ENCODE measurements at regions not wholly inside any gene's neighbourhood (a gene's known extent, or its start where the extent isn't known, plus 50 kb on each side); places are given as distances from the start of the nearest gene placed in this dataset.

DNA sequence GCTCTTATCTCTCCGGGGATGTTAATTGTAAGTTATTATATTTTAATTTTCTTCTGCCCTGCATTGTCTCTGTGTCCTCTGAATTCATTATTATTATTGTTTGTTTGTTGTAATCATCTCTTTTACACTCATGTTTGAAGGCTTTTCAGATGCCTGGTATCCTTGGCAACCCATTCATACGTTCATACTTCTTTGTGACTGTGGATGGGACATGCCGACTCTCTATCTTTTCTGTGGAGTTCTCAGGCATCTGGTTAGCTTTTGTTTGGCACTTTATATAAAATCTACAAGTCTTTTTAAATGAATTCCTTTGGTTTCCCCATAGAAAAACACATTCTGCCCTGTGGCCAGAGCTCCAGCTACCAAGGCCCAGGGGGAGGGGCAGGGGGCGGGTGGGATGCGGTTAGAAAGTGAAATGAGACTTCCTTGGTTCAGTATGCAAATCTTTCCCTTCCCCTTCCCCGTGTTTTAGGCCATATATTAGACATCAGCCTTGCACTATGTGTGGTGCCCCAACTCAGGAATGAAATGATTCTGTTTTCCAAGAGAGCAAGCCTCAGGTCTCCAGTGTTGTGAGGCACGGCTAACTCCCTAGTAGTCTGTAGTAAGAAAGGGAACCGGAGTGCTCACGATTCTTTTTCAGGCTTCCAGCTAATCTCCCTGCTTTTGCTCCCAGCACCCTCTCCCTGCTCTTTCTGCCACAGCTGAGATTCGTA, 79.2 kb downstream of the SST start:
- H3K27me3 ChIP-seq (ENCODE audit: insufficient read depth) = no peaks in the 10 kb centered on the region
- no peaks in the 10 kb centered on the region for H4K20me1 ChIP-seq (replicated peaks; ENCODE audit: insufficient read depth)
- no peaks in the 10 kb centered on the region for H3K36me3 ChIP-seq (ENCODE audit: insufficient read depth)
- DNase-seq (ENCODE audit: low spot score) (peak; percentile 26), ATAC-seq (peak; percentile 64)
- peak overlapping the region; percentile 52 for H2AFZ ChIP-seq
- no peaks in the 10 kb centered on the region for H3F3A ChIP-seq (replicated peaks; ENCODE audit: low read depth)
- no peaks in the 10 kb centered on the region for H3K9me3 Mint-ChIP-seq
- H3K27me3 Mint-ChIP-seq (ENCODE audit: insufficient read depth, low read depth, poor library complexity) = peaks cover 2% of the 10 kb centered on the region
- no peak overlapping the region for H3K4me3 Mint-ChIP-seq
- peak overlapping the region; percentile 56 for H3K4me2 ChIP-seq
- no peak overlapping the region for H3K27ac Mint-ChIP-seq
- no peaks in the 10 kb centered on the region for H3K36me3 Mint-ChIP-seq (ENCODE audit: low read depth)
- no peak overlapping the region for H3K27ac ChIP-seq (ENCODE audit: low read depth)
- TF ChIP-seq ZNF462 (CRISPR knock-in tag; IDR thresholded peaks at IDR 0.05) (no peak), POLR2AphosphoS5 (IDR thresholded peaks at IDR 0.05; ENCODE audit: low read depth) (no peak), CREB1 (CRISPR knock-in tag; IDR thresholded peaks at IDR 0.05; ENCODE audit: low read depth) (no peak), CTCF (conservative IDR thresholded peaks at IDR 0.05; ENCODE audit: low read depth in 2 of 2) (no peak), ETS1 (IDR thresholded peaks at IDR 0.05) (no peak), ZNF331 (CRISPR knock-in tag; IDR thresholded peaks at IDR 0.05; ENCODE audit: low read depth) (no peak)
- H3K4me1 Mint-ChIP-seq = peaks cover 33% of the 10 kb centered on the region
- no peaks in the 10 kb centered on the region for H3K79me2 ChIP-seq (replicated peaks; ENCODE audit: insufficient read depth)
- H3K9me2 ChIP-seq (ENCODE audit: insufficient read depth) = peaks cover 5% of the 10 kb centered on the region
- H3K4me3 ChIP-seq = no peak overlapping the region
- peaks cover 21% of the 10 kb centered on the region for H3K4me1 ChIP-seq (ENCODE audit: insufficient read depth)

Data from GM23338 (cell line).